Right lobe of liver (tissue), 4 donors: ENCODE measurements at regions not wholly inside any gene's neighbourhood (a gene's known extent, or its start where the extent isn't known, plus 50 kb on each side); places are given as distances from the start of the nearest gene placed in this dataset.

Source experiments
- CTCF ChIP-seq, 4 donors: fragments of 200-600 bp in 3 of 4; fragments of 450-650 bp in 1 of 4; IDR thresholded peaks; one replicate each; pipeline versions ENCODE4 v1.5.1 to v1.8.0; 2016 to 2022; ENCODE audit warnings: antibody characterized with exemption in 4 of 4, mild to moderate bottlenecking in 2 of 4
- POLR2A ChIP-seq: fragments of 450-650 bp; IDR thresholded peaks from one replicate; pipeline ENCODE4 v1.6.1; 2017; ENCODE audit warnings: antibody characterized with exemption, mild to moderate bottlenecking
- donor health status: DM: no; HTN: no; CAD: no.
- donor health status: DM: no; HTN: no; CAD: no.
- donor health status: DM: no; HTN: yes; CAD: no.

GRCh38 chr13:33467556-33467955 is 182.0 kb upstream of the STARD13 start:
- TF ChIP-seq POLR2A: no peak
- TF ChIP-seq CTCF (IDR thresholded peaks at IDR 0.05): no peak
